GM18858 (cell line): ENCODE measurements at regions not wholly inside any gene's neighbourhood (a gene's known extent, or its start where the extent isn't known, plus 50 kb on each side); places are given as distances from the start of the nearest gene placed in this dataset.
"Not testable (repeated sequence)": the region's sequence is repeated elsewhere in the genome, so short reads cannot be mapped to it uniquely, and the experiment has no call there.

Experiments used
- ATAC-seq: cut with Tn5 transposase; IDR thresholded peaks from one replicate; pipeline ENCODE4 v1.9.1; 2021; ENCODE audit not compliant: unreplicated experiment

GRCh38 chr7:65453341-65454030, 79.8 kb downstream of the ZNF92 start:
- ATAC-seq, result no peak

- ATAC-seq, result no peak
These were observed 80.8 kb downstream of the ZNF92 start for GRCh38 chr7:65454469-65454868.

DNA sequence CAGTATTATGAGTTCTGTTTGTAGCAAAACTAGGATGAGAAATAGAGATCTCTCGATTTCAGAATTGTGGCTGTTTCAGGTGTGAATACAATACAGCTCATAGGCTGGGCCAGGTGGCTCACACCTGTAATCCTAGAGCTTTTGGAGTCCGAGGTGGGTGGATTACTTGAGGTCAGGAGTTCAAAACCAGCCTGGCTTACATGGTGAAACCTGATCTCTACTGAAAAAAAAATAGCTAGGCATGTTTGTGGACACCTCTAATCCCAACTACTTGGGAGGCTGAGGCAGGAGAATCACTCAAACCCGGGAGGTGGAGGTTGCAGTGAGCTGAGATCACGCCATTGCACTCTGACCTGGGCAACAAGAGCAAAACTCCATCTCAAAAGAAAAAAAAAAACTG, 81.4 kb downstream of the ZNF92 start:
- ATAC-seq, result not testable (repeated sequence)

DNA sequence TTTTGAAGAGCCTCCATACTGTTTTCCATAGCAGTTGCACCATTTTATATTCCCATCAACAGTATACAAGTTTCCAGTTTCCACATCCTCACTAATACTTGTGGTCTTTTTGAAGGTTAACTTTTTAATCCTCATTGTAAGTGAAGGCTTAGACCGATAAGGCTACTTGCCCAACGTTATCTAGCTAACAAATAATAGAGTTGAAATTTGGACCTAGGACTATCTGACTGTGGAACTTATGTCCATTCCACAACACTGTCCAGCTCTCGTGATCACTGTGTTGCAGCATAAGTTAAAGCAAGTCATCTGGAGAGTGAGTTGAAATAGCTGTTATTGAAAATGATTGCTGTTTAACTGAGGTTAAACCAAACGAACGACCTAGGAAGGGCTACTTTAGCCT, 84.0 kb downstream of the ZNF92 start:
- ATAC-seq, result no peak

DNA sequence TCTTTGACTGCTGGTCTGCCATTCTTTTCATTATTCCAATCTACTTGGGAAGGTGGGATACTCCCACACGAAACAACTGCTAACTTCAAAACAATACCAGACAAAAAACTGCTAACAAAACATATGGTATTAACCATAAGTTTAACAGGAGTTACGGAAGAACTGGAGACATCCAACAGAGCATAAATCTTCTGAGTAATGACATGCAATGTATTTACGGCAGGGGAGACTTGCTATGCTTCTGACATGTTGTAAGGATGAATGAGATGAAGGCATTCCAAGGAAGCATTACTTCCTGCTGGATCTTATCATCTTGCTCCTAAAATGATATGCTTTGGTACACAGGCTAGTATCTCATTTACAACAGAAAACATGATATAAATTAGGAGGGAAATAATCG, 85.8 kb downstream of the ZNF92 start:
- no peak for ATAC-seq

- no peak for ATAC-seq
These were observed 88.6 kb downstream of the ZNF92 start for GRCh38 chr7:65462148-65462716.

DNA sequence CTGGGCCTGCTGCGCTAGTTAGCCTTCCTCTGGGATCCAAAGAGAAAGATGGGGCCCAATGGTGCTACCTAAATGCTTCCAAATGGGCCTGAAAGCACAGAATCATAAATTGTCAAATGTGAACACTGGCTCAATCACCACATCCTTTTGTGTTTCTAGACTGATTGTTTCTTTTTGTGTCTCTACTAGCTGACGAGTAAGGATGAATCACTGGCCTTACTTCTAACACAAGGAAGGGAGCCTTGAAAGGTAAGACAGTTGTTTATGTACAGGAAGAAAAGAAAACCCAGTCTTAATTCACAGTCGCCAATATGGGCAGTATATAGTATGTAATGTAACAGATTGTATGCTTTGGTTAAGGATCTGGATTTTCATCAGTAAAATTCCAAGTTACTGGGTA, 89.5 kb downstream of the ZNF92 start:
- no peak for ATAC-seq

- not testable (repeated sequence) for ATAC-seq
These were observed 96.4 kb downstream of the ZNF92 start for GRCh38 chr7:65469919-65470558.

GRCh38 chr7:65471587-65471986, 97.9 kb downstream of the ZNF92 start:
- ATAC-seq, result no peak

DNA sequence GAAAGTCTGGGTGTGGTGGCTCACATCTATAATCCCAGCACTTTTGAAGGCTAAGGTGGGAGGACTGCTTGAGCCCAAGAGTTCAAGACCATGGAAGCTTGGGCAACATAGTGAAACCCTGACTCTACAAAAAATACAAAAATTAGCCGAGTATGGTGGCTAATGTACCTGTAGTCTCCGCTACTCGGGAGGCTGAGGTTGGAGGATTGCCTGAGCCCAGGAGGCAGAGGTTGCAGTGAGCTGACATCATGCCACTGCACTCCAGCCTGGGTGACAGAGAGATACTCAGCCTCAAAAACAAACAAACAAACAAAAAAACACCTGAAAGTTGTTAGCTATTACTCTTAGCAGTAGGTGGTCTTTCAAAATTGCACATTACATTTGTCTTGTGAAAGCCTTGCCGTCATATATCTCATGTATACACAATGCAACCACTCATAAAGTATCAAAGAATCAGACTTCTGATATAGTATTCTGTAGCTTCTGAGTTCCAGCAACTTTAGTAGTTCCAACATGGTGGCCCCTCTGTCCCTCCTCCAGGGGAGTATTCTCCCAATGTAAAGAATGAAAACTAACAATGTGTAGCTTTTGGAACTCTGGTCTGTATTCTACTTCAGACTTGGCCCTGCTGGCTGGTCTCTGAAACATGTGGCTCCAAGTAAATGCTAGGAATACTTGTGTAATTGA, 101.5 kb downstream of the ZNF92 start:
- no peak for ATAC-seq

DNA sequence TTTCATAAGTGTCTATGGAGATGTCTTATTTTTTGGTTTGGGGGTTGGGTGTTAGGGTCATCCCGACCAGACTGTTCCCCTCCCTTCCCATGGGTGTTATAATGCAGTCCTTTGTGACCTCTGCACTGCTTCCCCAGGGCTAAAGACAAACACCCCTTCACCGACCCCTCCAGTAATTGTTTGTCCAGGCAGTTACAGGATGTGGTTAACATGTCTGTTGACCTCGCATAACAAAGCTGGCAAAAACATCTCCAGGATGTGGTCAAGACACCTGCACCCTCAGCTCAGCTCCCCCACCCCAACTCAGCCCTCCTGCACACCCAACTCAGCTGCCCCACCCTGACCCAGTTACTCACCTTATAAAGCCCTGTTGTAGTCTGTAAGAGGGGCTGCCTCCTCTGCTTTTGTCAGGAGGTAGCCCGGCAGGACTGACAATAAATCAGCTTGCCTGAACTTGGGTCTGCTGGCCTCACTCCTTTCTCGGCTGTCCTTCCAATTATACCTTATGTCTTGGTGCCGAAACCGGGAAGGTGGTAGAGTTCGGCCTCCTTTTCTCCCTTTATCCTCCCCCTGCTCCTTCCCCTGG, 102.2 kb downstream of the ZNF92 start:
- peak; percentile 94 for ATAC-seq

GRCh38 chr7:65477326-65477725, 103.7 kb downstream of the ZNF92 start:
- ATAC-seq, result no peak

GRCh38 chr7:65489260-65489767, 115.7 kb downstream of the ZNF92 start:
- no peak for ATAC-seq

DNA sequence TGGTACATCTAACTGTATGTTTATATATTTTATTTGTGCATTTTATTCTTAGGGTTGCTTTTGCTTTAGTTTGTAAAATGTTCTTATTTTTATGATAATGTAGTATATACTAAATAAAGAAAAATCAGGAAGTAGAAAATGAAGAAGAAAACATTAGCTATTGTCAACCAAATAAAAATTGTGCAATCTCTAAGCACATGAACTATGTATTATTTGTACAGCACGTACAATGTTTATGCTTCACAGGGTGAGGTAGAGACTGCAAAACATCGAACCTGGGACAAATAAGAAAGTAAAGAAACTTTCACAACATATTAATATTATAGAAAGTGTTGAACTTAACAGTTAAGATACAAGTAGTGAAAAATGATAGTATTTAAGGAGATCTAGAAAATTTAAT, 123.0 kb downstream of the ZNF92 start:
- not testable (repeated sequence) for ATAC-seq

- ATAC-seq, result no peak
These were observed 129.9 kb downstream of the ZNF92 start for GRCh38 chr7:65503434-65504152.

DNA sequence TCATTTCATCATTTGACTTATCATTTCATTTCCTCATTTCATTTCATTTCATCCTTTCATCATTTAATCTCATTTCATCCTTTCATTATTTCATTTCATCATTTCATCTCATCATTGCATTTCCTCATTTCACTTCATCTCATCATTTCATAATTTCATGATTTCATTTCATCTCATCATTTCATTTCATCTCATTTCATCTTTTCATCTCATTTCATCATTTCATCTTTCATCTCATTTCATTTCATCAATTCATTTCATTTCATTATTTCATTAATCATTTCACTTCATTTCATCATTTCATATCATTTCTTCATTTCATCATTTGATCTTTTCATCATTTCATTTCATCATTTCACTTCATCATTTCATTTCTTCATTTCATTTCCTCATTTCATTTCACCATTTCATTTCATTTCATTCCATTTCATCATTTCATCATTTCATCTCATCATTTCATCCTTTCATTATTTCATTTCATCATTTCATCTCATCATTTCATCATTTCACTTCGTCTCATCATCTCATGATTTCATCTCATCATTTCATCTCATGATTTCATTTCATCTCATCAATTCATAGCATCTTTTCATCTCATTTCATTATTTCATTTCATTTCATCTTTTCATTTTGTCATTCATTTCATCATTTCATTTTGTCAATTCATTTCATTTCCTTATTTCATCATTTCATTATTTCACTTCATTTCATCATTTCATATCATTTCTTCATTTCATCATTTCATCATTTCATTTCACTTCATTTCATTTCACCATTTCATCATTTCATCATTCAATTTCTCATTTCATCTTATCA, 131.1 kb downstream of the ZNF92 start:
- not testable (repeated sequence) for ATAC-seq

DNA sequence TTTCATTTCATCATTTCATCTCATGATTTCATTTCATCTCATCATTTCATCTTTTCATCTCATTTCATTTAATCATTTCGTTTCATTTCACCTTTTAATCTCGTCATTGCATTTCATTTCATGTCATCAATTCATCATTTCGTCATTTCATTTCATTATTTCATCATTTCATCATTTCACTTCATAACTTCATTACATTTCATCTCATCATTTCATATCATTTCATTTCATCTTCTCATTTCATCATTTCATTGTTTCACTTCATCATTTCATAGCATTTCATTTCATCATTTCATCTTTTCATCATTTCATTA, 131.6 kb downstream of the ZNF92 start:
- ATAC-seq, result not testable (repeated sequence)

GRCh38 chr7:65508581-65509367, 135.1 kb downstream of the ZNF92 start:
- ATAC-seq, result not testable (repeated sequence)
